ENCODE measurements at regions not wholly inside any gene's neighbourhood (a gene's known extent, or its start where the extent isn't known, plus 50 kb on each side); places are given as distances from the start of the nearest gene placed in this dataset.
"Not testable (repeated sequence)": the region's sequence is repeated elsewhere in the genome, so short reads cannot be mapped to it uniquely, and the experiment has no call there.

DNA sequence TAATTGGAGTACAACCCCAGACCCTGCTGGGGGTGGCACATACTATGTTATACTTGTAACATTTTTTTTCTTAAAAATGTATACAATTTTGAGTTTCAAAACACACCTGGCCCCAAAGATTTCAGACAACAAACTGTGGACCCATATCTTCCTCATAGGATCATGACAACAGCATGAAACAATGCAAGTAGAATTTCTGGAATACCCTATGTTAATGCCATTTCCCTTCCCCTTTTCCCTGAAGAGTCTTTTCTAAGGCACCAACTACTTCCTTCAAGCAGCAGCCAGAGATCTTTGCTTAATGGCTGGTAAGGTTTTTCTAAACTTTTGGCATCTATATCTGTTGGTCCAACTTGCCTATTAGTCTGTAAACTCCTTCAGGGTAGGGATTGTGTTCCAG, 99.9 kb upstream of the SERBP1 start:
- DNase-seq (ENCODE audit: low spot score): no peak

DNA sequence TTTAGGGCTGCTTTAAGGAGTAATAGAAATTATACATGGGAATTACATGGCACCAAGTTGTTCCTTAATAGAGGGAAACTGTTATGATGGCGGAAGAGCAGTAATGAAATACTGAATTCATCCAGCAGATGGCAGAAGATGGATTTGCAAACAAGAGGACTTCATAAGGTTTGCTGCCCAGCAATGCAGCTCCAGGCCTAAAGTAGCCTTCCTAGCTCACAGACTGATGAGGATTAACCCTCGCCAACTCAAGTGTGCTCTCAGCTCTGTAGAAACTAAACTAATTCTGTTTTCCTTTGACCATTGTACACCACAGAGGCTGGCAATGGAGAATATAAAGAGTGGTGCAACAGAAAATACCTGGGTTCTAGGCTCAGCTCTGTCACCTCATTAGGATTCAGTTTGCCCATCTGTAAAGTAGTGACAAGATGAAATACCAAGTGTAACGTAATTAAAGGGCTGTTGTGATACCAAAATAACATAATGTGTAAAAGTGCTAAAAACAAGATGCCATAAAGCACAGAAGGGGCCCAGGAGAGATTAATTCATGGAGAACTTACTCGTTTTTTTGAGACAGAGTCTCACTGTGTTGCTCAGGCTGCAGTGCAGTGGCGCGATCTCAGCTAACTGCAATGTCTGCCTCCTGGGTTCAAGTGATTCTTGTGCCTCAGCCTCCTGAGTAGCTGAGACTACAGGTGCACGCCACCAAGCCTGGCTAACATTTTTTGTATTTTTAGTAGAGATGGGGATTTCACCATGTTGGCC, 102.4 kb upstream of the SERBP1 start:
- peak; percentile 81 for DNase-seq (ENCODE audit: low spot score)

DNA sequence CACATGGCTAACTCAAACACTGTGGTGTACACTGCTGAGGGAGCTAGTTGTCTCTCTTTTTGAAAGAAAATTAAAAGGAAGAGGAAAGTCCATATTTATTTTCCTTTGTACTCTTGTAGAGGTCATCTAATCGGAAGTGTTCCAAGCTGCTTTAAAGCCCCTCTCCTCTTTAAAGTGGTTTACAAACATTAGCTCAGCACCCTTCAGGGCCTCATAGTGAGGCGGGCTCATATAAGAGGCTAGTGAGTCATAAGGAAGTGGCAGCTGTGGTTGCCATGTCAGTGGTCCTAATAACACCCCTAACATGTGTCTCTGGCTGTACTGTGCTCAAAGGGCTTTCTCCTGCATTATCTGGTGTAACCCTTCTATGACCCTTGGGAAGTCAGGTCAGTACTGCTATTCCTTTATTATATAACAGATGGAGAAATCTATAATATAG, 104.4 kb upstream of the SERBP1 start:
- DNase-seq (ENCODE audit: low spot score): peak; percentile 18

DNA sequence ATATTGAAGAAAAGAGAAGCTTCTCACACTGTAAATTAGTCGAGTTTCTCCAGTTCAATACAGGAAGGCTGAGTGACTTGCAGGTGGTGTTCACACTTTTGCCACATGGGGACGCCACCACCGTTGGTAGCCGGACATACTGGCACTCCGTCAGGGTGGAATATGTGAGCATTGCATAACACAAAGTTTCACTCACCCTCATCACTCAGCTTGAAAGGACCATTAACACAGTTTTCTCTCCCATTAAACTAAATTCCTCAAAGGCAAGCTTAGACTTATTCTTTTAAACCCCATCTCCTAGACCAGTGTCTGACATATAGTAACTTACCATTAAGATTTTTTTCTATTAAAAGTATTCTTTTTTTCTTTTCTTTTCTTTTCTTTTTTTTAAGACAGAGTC, 105.3 kb upstream of the SERBP1 start:
- DNase-seq (ENCODE audit: low spot score): peak; percentile 83

DNA sequence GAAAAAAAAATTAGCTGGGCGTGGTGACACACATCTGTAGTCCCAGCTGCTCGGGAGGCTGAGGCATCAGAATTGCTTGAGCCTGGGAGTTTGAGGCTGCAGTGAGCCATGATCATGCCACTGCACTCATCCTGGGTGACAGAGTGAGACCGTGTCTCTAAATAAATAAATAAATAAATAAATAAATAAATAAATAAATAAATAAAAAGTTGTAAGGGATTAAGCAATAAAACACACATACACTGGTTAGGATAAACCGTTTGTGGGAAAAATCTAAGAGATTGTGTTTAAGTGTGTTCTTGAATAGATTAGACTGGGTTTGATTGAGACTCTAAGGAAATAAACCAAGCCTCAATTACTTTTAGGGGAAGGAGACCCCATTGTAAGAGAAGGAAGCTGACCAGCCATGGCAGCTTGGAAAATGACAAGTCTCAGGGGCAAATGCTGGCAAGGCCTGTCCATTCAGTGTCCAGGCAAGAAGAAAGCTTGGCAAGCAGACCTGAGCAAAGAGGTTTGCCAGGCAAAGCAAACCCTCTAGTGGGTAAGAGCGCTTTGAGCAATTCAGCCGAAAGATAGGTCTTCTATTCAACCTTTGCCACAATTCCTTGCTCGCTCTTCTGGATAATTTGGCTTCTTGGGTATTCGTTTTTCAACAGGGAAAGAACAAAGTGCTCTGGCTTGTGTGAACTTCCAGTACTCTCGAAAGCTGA, 106.9 kb upstream of the SERBP1 start:
- no peak for DNase-seq (ENCODE audit: low spot score)

DNA sequence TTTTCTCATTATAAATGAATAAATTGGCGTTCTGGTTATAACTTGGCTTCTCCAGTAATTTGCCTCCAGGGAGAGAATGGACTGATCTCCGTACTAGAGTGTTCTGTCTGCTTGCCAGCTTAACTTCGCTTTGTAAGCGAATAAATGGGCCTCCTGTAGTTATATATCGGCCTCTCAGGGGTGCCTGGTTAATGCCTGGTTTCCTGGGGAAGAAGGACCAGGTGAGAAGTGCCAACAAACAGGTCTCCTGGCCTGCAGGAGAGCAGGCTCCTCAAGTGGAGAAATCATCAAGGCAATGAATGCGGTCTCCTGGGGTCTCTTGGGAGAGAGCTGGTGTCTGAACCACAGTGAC, 107.4 kb upstream of the SERBP1 start:
- no peak for DNase-seq (ENCODE audit: low spot score)

DNA sequence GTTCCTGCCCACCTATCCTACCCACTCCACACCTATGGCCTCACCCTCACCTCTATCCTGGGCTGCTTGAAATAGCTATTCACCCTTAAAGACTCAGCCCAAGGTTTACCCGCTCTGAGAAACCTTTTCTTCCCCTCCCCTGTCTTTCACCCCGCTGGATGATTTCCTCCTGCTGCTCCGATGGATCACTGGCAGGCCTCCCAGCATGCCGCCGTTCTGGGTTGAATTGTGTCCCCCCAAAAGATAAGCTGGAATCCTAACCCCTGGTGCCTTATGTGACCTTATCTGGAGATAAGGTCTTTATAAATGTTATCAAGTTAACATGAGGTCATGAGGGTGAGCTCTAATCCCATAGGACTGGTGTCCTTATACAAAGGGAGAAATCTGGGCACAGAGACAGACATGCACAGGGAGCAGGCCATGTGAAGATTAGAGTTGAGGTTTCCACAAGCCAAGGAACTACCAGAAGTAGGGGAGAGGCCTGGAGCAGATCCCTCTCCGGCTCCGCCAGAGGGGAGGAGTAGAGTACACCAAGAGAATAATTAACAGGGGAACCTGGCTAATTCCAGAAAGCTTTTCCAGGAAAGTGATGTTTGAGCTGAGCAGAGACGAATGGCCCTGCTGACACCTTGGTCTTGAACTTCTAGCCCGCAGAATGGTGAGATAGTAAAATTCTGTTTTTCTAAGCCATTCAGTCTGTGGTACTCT, 110.0 kb upstream of the SERBP1 start:
- DNase-seq (ENCODE audit: low spot score): no peak

DNA sequence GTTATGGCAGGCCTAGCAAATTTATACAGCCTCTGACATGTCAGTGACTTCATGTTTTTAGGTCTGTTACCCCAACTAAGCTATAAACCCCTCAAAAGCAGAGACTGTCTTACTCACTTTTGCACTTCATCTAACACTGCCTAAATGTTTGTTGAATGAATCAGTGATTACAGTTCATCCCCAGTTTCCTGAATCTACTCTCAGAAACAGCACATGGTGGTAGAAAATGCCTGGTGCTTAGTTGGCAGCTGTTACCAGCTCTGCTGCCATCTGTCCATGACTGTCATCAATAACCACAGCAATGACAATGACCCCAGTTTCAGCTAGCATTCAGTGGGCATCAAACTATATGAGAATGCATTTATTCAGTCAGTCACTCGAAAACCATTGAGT, 110.5 kb upstream of the SERBP1 start:
- DNase-seq (ENCODE audit: low spot score): no peak

DNA sequence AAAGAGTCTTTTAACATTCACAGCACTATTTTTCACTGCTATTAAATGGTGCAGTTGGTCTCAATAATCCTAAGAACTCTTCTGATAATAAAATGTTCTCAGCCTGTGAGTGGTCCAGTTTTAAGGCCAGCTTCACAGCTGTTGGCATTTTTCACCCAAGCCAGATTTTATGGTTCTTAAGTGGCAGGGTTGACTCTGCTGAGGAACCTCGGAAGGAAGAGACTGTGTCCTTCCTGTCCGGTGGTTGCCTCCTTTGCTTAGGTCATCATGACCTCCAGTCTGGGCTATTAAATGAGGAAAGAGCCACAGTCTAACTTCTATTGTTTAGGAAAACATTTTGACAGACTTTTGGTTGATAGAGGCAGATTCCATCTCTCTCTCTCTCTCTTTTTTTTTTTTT, 112.5 kb upstream of the SERBP1 start:
- no peak for DNase-seq (ENCODE audit: low spot score)

DNA sequence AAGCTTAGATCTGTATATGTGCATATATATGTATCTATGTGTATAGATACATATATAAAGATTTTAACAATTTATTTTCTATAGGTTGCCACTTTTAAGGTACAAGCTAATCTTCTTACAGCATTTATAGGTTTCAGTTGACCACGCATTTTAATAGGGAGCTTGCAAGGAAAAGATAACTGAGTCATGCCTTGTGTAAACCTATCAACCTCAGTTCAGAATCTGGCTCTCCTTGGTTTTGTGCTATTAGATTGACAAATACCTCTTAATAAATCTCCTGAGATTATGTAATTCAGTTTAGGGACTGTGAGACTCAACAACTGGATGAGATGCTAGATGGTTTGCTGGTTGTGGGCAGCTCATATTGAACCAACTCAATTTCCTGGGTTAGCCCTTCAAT, 114.7 kb upstream of the SERBP1 start:
- no peak for DNase-seq (ENCODE audit: low spot score)

DNA sequence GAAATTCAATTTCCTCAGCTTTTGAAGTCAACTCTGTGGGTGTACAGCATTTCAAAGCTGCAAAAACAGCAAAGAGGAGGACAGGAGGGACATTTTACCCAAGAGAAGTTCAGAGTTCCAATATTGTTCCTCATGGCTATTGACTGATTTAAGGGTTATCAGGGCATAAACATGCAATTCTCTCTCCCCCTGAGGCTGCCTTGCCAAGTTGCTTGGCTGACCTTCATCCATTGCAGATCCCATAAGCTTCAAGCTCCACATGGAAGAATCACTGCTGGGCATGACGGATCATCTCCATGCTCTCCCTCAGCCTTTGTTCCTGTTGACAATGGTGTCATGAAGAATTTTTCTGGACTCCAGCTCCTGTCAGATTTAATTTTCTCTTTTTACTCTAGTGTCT, 115.2 kb upstream of the SERBP1 start:
- DNase-seq (ENCODE audit: low spot score): no peak

DNA sequence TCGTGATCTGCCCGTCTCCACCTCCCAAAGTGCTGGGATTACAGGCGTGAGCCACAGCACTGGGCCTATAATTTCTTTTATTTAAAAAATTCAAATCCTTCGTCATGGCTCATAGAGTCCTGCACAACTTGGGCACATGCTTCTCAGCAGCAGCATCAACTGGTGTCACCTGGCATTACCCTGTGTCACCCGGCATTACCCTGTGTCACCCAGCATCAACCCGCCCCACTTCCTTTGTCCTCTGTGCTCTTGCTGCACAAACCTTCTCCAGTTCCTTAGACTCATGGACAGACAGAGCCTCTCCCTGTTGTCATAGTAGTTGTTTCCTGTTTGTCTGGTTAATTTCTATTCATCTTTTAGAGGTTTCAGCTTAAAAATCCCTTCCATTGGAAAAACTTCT, 121.2 kb upstream of the SERBP1 start:
- DNase-seq (ENCODE audit: low spot score): no peak

DNA sequence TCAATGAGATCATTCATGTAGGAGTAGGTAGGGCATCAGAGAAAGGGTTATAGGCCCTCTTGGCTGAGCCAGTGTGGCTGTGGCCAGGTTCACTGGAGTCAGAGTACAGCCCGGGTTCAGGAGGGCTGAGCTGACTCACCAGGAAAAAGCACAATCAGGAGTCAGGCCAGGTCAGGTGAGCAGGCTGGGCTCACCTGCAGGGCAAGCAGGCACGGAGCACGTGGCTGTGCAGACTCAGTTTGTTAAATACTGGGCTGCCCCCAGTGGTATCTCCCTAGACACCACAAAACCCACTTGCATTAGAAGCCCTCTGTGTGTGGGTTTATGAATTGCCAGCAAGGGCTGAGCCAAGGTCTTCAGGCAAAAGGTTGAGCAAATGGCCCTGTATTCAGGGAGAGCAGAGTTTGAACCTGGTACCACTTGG, 122.1 kb upstream of the SERBP1 start:
- no peak for DNase-seq (ENCODE audit: low spot score)

DNA sequence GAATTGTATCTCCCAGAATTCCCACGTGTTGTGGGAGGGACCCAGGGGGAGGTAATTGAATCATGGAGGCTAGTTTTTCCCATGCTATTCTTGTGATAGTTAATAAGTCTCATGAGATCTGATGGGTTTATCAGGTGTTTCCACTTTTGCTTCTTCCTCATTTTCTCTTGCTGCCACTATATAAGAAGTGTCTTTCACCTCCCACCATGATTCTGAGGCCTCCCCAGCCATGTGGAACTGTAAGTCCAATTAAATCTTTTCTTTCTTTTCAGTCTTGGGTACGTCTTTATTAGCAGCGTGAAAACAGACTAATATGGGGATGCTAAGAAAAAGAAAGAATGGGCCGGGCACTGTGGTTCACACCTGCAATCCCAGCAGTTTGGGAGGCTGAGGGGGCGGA, 124.0 kb upstream of the SERBP1 start:
- DNase-seq (ENCODE audit: low spot score): not testable (repeated sequence)

DNA sequence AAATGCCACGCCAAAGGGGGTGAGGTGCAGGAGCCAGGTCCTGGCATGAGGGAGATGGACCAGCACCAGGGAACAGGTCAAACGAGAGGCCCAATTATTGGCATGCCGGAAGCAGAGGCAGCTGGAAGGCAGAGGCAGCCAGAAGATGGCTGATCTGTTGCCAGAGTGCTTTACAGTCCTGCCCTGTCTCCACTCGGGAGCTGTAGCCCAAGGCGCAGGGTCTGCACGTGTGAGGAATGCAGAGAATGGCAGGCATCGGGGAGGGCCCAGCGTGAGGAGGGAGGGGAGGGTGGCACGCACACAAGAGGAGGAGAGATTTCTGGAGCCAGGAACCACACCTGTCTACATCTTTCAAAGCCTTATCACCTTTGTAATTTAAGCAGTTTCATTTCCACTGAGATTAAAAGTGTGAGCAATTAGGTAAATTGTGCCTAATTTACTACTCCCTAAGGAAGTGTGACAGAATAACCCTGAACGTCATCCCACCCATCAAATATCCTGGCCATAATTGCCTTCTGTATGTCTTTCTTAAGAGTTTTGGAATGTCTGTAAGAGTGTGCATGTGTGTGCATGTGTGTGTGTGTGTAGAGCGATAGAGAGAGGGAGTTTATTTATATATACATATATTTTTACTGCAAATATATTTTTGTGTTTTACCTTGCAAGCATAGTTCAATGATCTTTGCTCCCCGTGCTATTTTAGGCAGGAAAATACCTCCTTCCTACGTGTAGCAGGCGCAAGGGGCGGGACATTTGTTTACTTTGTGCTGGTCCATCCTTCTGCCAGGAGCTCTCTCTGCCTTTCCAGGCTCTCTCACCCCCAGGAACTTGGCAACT, 125.5 kb upstream of the SERBP1 start:
- no peak for DNase-seq (ENCODE audit: low spot score)

DNA sequence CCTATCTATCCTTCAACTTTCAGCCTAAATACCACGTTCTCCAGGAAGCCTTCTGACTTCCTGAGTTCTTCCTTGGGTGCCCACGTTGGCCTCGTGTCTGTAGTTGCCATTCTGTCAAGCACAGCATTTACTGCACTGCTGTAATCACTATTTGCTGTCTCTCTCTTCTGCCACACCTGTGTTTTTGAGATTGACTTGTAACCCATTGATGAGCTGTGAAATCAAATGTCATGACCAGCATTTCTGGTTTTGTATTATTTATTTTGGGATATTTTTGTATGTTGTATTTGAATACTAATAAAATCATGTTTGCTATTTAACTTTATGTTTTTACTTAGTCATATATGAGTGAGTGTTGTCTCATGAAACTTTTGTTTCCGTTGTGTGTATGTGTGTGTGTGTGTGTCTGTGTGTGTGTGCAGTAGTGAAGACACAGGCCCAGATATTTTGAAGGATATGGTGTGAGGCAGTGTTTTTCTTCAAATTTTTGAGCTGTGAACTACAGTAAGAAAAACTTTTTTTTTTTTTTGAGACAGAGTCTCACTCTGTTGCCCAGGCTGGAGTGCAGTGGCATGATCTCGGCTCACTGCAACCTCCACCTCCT, 126.2 kb upstream of the SERBP1 start:
- DNase-seq (ENCODE audit: low spot score): no peak

DNA sequence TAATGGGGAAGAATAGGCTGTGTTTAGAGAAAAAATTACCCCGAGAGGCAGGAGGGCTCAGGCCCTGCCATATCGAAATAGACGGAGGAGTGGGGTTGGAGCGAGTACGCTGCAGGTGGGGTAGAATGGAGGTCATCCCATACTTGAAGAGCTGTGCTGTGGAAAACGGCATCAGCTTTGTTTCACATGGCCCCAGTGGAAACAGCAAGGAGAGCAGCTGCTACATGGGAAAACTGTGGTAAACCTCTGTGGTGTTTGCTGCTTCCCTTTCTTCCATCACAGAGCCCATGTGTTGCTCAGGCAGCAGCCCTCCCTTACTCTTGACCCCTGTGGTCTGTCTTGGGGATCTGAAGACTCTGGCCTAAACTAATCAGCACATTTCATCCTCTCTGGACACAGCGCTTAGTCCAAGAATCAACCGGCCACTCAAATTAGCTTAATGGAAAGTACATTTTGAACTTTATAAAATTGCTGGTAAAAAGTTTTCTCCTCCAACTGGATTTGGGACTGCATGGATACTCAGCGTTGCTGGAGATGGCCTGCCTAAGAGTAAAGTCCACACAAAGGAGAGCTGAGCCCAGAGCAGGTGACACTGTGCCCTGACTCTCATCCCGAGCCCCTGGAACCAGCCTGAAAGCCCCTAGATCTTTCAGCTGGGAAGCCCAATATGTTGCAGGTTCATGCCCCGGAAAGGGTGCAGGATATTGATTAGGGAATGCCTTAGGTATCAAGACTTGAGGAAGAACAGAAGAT, 127.1 kb upstream of the GADD45A start:
- no peak for DNase-seq (ENCODE audit: low spot score)

DNA sequence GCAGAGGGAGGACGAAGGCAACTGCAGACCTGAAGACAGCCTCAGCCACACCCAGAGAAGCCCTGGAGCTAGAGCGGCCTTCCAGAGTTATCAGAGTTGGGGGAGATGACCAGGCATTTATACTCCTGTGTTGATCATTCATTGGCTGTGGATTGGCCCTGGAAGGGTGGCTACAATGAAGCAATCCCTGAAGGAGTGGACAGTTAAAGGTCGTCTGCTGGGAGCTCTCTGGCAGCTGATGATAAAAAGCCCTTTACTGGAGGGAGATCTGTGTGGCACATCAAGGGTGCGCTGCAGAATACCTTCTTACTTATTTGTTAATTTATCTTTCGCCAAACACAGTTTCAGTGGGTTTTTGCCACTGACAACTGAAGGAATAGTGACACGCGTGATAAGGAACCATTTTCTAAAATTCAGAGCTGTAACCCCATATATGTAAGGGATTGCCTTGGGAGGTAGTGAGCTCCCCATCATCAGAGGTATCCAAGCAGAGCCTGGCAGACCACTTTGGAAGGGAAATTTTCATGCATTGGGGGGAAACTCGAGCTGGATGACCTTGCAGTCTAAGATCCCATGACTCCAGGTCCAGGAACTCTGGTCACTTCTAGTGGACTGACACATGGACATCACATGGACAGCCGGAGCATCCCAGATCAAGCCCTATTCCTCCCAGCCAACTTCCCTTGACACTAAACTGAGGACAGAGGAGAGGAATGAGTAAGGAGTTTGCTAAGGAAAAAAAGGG, 126.4 kb upstream of the GADD45A start:
- no peak for DNase-seq (ENCODE audit: low spot score)

DNA sequence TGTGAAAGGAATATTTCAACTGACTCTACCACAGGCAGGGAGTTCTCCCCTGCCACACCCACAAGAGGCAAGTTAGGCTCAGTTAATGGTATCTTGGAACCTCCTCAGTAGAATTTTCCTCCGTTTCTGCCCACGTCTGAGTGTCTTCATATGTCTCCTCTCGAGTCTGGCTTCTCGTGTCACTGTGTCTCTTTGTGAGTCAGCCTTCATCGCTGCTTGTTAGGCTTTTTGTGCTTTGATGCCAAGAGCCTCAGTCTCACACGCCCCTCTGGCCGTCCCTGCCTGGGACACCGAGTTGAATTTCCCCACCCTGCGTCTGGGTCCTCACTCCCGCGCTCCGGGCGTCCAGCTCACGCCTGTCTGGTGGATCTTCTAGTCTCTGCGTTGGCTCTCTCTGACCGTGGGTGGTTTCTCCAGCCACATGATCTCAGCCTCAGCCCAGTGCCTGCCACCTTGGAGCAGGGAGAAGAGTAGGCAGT, 125.7 kb upstream of the GADD45A start:
- peak; percentile 83 for DNase-seq (ENCODE audit: low spot score)

DNA sequence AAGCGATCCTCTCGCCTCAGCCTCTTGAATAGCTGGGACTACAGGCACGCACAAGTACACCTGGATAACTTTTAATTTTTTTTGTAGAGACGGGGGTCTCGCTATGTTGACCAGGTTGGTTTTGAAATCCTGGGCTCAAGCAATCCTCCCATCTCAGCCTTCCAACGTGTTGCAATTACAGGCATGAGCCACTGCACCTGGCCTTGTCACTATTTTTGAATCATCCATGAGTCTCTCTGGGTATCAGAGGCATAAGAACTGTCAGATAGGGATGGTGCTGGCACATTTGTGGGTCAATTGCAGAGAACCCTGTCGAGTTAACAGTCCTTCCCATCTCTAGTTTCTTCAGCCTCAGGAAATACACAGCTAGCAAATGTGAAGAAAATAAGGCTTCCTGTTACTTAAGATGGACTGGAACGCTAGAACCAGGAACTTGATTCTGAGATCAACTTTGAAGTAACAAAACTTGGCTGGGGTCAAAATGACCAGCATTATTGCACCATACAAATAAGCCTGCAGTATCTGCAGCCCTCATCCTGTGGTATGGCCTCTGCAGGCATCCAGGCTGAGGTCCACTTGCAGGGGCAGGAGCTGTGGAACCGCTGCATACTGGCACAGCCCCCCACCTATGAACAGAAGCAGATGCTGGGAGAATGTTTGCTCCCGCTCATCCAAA, 124.3 kb upstream of the GADD45A start:
- DNase-seq (ENCODE audit: low spot score): no peak
